ENCODE measurements at regions not wholly inside any gene's neighbourhood (a gene's known extent, or its start where the extent isn't known, plus 50 kb on each side); places are given as distances from the start of the nearest gene placed in this dataset.
"Not testable (repeated sequence)": the region's sequence is repeated elsewhere in the genome, so short reads cannot be mapped to it uniquely, and the experiment has no call there.

GRCh38 chr3:30454636-30455035 lies 151.8 kb upstream of the TGFBR2 start:
- Histone ChIP-seq H3K4me3 (ENCODE audit: insufficient read depth, low read length, poor library complexity, severe bottlenecking) (no peak overlapping the region), H3K27ac (ENCODE audit: low read depth, low read length) (no peak overlapping the region), H3K9me2 (replicated peaks; ENCODE audit: insufficient read depth, low read length) (no peaks in the 10 kb centered on the region), H3F3A (ENCODE audit: insufficient read depth) (no peaks in the 10 kb centered on the region), H3K79me2 (ENCODE audit: insufficient read depth, low read length) (no peaks in the 10 kb centered on the region), H3K4me2 (ENCODE audit: low read depth, low read length, poor library complexity, severe bottlenecking) (no peak overlapping the region), H4K20me1 (ENCODE audit: low read depth, low read length) (no peaks in the 10 kb centered on the region), H3K36me3 (ENCODE audit: low read length) (no peaks in the 10 kb centered on the region), H3K9me3 (ENCODE audit: insufficient read depth, low read length) (no peaks in the 10 kb centered on the region), H3K9ac (ENCODE audit: low read length) (no peak overlapping the region), H2AFZ (ENCODE audit: low read depth, low read length, severe bottlenecking) (no peak overlapping the region), H3K27me3 (ENCODE audit: low read length) (no peaks in the 10 kb centered on the region)
- TF ChIP-seq EZH2phosphoT487 (conservative IDR thresholded peaks at IDR 0.05; ENCODE audit: low read length) (no peak), CTCF (IDR thresholded peaks at IDR 0.05; ENCODE audit: insufficient read depth, low read length, poor library complexity, severe bottlenecking) (no peak)

- not testable (repeated sequence) for H2AFZ ChIP-seq (ENCODE audit: low read depth, low read length, severe bottlenecking); H3K9me2 ChIP-seq (replicated peaks; ENCODE audit: insufficient read depth, low read length); H3K9me3 ChIP-seq (ENCODE audit: insufficient read depth, low read length); H4K20me1 ChIP-seq (ENCODE audit: low read depth, low read length); H3K27ac ChIP-seq (ENCODE audit: low read depth, low read length); H3K79me2 ChIP-seq (ENCODE audit: insufficient read depth, low read length); H3K4me3 ChIP-seq (ENCODE audit: insufficient read depth, low read length, poor library complexity, severe bottlenecking); H3K9ac ChIP-seq (ENCODE audit: low read length); H3K36me3 ChIP-seq (ENCODE audit: low read length); H3K4me2 ChIP-seq (ENCODE audit: low read depth, low read length, poor library complexity, severe bottlenecking); H3K27me3 ChIP-seq (ENCODE audit: low read length); H3F3A ChIP-seq (ENCODE audit: insufficient read depth)
These were observed 151.3 kb upstream of the TGFBR2 start for GRCh38 chr3:30455112-30455511.

GRCh38 chr3:30455840-30456239 lies 150.6 kb upstream of the TGFBR2 start:
- no peak for TF ChIP-seq CTCF (IDR thresholded peaks at IDR 0.05; ENCODE audit: insufficient read depth, low read length, poor library complexity, severe bottlenecking)
- TF ChIP-seq EZH2phosphoT487 (conservative IDR thresholded peaks at IDR 0.05; ENCODE audit: low read length): no peak
- Histone ChIP-seq H3K27ac (ENCODE audit: low read depth, low read length) (no peak overlapping the region), H2AFZ (ENCODE audit: low read depth, low read length, severe bottlenecking) (no peak overlapping the region), H3K4me3 (ENCODE audit: insufficient read depth, low read length, poor library complexity, severe bottlenecking) (no peak overlapping the region), H3K9me2 (replicated peaks; ENCODE audit: insufficient read depth, low read length) (no peaks in the 10 kb centered on the region), H3K36me3 (ENCODE audit: low read length) (no peaks in the 10 kb centered on the region), H3F3A (ENCODE audit: insufficient read depth) (no peaks in the 10 kb centered on the region), H3K79me2 (ENCODE audit: insufficient read depth, low read length) (no peaks in the 10 kb centered on the region), H3K27me3 (ENCODE audit: low read length) (no peaks in the 10 kb centered on the region), H3K9me3 (ENCODE audit: insufficient read depth, low read length) (no peaks in the 10 kb centered on the region), H3K4me2 (ENCODE audit: low read depth, low read length, poor library complexity, severe bottlenecking) (no peak overlapping the region), H3K9ac (ENCODE audit: low read length) (no peak overlapping the region), H4K20me1 (ENCODE audit: low read depth, low read length) (no peaks in the 10 kb centered on the region)

- no peaks in the 10 kb centered on the region for H3F3A ChIP-seq (ENCODE audit: insufficient read depth)
- no peak overlapping the region for H3K27ac ChIP-seq (ENCODE audit: low read depth, low read length)
- no peaks in the 10 kb centered on the region for H3K27me3 ChIP-seq (ENCODE audit: low read length)
- H3K79me2 ChIP-seq (ENCODE audit: insufficient read depth, low read length): no peaks in the 10 kb centered on the region
- no peak overlapping the region for H3K4me2 ChIP-seq (ENCODE audit: low read depth, low read length, poor library complexity, severe bottlenecking)
- no peak overlapping the region for H3K4me3 ChIP-seq (ENCODE audit: insufficient read depth, low read length, poor library complexity, severe bottlenecking)
- TF ChIP-seq CTCF (IDR thresholded peaks at IDR 0.05; ENCODE audit: insufficient read depth, low read length, poor library complexity, severe bottlenecking) (no peak), EZH2phosphoT487 (conservative IDR thresholded peaks at IDR 0.05; ENCODE audit: low read length) (no peak)
- no peaks in the 10 kb centered on the region for H3K36me3 ChIP-seq (ENCODE audit: low read length)
- H3K9ac ChIP-seq (ENCODE audit: low read length): no peak overlapping the region
- H3K9me2 ChIP-seq (replicated peaks; ENCODE audit: insufficient read depth, low read length): no peaks in the 10 kb centered on the region
- H2AFZ ChIP-seq (ENCODE audit: low read depth, low read length, severe bottlenecking): no peak overlapping the region
- no peaks in the 10 kb centered on the region for H4K20me1 ChIP-seq (ENCODE audit: low read depth, low read length)
- no peaks in the 10 kb centered on the region for H3K9me3 ChIP-seq (ENCODE audit: insufficient read depth, low read length)
These were observed 150.1 kb upstream of the TGFBR2 start for GRCh38 chr3:30456264-30456663.

Data from SU-DHL-6 (cell line).